ENCODE measurements at regions not wholly inside any gene's neighbourhood (a gene's known extent, or its start where the extent isn't known, plus 50 kb on each side); places are given as distances from the start of the nearest gene placed in this dataset.

- no peak overlapping the region for H3K4me2 ChIP-seq (ENCODE audit: low read length)
- H3F3A ChIP-seq (ENCODE audit: insufficient read depth, low read length, poor library complexity, severe bottlenecking) = no peaks in the 10 kb centered on the region
- H3K27ac ChIP-seq (ENCODE audit: low read length) = no peak overlapping the region
- H3K79me2 ChIP-seq (replicated peaks; ENCODE audit: insufficient read depth, low read length) = no peaks in the 10 kb centered on the region
- no peaks in the 10 kb centered on the region for H3K9me3 ChIP-seq (ENCODE audit: low read length)
- H4K20me1 ChIP-seq (ENCODE audit: insufficient read depth) = no peaks in the 10 kb centered on the region
- no peak overlapping the region for H3K4me3 ChIP-seq (ENCODE audit: low read length)
- no peaks in the 10 kb centered on the region for H3K27me3 ChIP-seq (ENCODE audit: insufficient read depth, low read depth, low read length)
- no peaks in the 10 kb centered on the region for H3K36me3 ChIP-seq (ENCODE audit: insufficient read depth, low read length)
- no peak overlapping the region for H3K9ac ChIP-seq (ENCODE audit: low read length)
- TF ChIP-seq SMC3 (conservative IDR thresholded peaks at IDR 0.05; ENCODE audit: poor library complexity) (no peak), RAD21 (conservative IDR thresholded peaks at IDR 0.05) (no peak), EP300 (conservative IDR thresholded peaks at IDR 0.05; ENCODE audit: poor library complexity, severe bottlenecking) (peak; percentile 50), POLR2AphosphoS5 (IDR thresholded peaks at IDR 0.05) (peak; percentile 10)
- no peaks in the 10 kb centered on the region for H3K9me2 ChIP-seq (ENCODE audit: insufficient read depth, low read length)
- H2AFZ ChIP-seq (ENCODE audit: low read depth, low read length) = no peak overlapping the region
Observed at GRCh38 chrX:113954297-113954696, 629.6 kb upstream of the HTR2C start.

- Histone ChIP-seq H3K9me2 (ENCODE audit: insufficient read depth, low read length) (no peaks in the 10 kb centered on the region), H3K27me3 (ENCODE audit: insufficient read depth, low read depth, low read length) (no peaks in the 10 kb centered on the region), H3K4me2 (ENCODE audit: low read length) (no peak overlapping the region), H2AFZ (ENCODE audit: low read depth, low read length) (no peak overlapping the region), H3K9ac (ENCODE audit: low read length) (no peak overlapping the region), H3K79me2 (replicated peaks; ENCODE audit: insufficient read depth, low read length) (no peaks in the 10 kb centered on the region), H4K20me1 (ENCODE audit: insufficient read depth) (no peaks in the 10 kb centered on the region), H3F3A (ENCODE audit: insufficient read depth, low read length, poor library complexity, severe bottlenecking) (no peaks in the 10 kb centered on the region), H3K36me3 (ENCODE audit: insufficient read depth, low read length) (no peaks in the 10 kb centered on the region), H3K27ac (ENCODE audit: low read length) (no peak overlapping the region), H3K4me3 (ENCODE audit: low read length) (no peak overlapping the region), H3K9me3 (ENCODE audit: low read length) (no peaks in the 10 kb centered on the region)
- TF ChIP-seq REST (IDR thresholded peaks at IDR 0.05; ENCODE audit: borderline replicate concordance) (no peak), EP300 (conservative IDR thresholded peaks at IDR 0.05; ENCODE audit: poor library complexity, severe bottlenecking) (no peak), MXI1 (conservative IDR thresholded peaks at IDR 0.05; ENCODE audit: poor library complexity, severe bottlenecking) (no peak), CTCF (IDR thresholded peaks at IDR 0.05; ENCODE audit: poor library complexity, severe bottlenecking) (no peak), RAD21 (conservative IDR thresholded peaks at IDR 0.05) (no peak), POLR2AphosphoS5 (IDR thresholded peaks at IDR 0.05) (no peak), SMC3 (conservative IDR thresholded peaks at IDR 0.05; ENCODE audit: poor library complexity) (no peak), EZH2 (IDR thresholded peaks at IDR 0.05; ENCODE audit: borderline replicate concordance, insufficient read depth, low read length, poor library complexity, severe bottlenecking) (no peak), TAF1 (IDR thresholded peaks at IDR 0.05; ENCODE audit: low read depth) (no peak)
Observed at GRCh38 chrX:113950081-113950678, 633.7 kb upstream of the HTR2C start.
